Body of pancreas (tissue), 4 donors: ENCODE measurements at regions not wholly inside any gene's neighbourhood (a gene's known extent, or its start where the extent isn't known, plus 50 kb on each side); places are given as distances from the start of the nearest gene placed in this dataset.
"Not testable (repeated sequence)": the region's sequence is repeated elsewhere in the genome, so short reads cannot be mapped to it uniquely, and the experiment has no call there.

Source experiments
- ATAC-seq: fragments of 150-250 bp; one replicate; pipeline ENCODE4 v1.9.1; 2016
- DNase-seq, 4 donors: peaks; one replicate each; pipeline ENCODE4 v3.0.0-alpha.2; 2019
- H3K27ac ChIP-seq, 4 donors: fragments of 200-600 bp; sonication (generic); 1 replicate in 3 of 4; 2 replicates in 1 of 4; pipeline versions ENCODE4 v1.5.1 to v1.6.1; 2016 to 2019; ENCODE audit warnings: mild to moderate bottlenecking in 1 of 4, mixed read lengths in 1 of 4, moderate library complexity in 1 of 4
- H3K27me3 ChIP-seq, 2 donors: fragments of 200-600 bp; sonication (generic); one replicate each; pipeline ENCODE4 v1.6.0; 2016; ENCODE audit warnings: mild to moderate bottlenecking in 1 of 2
- H3K36me3 ChIP-seq, 2 donors: fragments of 200-600 bp; sonication (generic); replicated peaks in 1 of 2; 2 replicates each; pipeline ENCODE4 v1.5.1; 2016; ENCODE audit warnings: low read depth in 2 of 2; ENCODE audit not compliant: insufficient read depth in 1 of 2
- H3K4me1 ChIP-seq: fragments of 200-600 bp; sonication (generic); one replicate; pipeline ENCODE4 v1.6.0; 2016
- H3K4me3 ChIP-seq, 2 donors: fragments of 200-600 bp; sonication (generic); 1 replicate in 1 of 2; 2 replicates in 1 of 2; pipeline ENCODE4 v1.5.1; 2016 to 2019
- H3K9me3 ChIP-seq, 3 donors: fragments of 200-600 bp; sonication (generic); 1 replicate in 2 of 3; 2 replicates in 1 of 3; pipeline ENCODE4 v1.5.1; 2016
- POLR2A ChIP-seq, 3 donors: fragments of 450-650 bp; IDR thresholded peaks; one replicate each; pipeline ENCODE4 v1.6.1; 2016; ENCODE audit warnings: antibody characterized with exemption in 3 of 3, mild to moderate bottlenecking in 2 of 3
- WGBS, 2 donors: methylation state at CpG; one replicate each; pipeline ENCODE4 v1.1.5; 2017; 5-methylcytosine and 5-hydroxymethylcytosine counted together
- intact Hi-C: fragments of 100-400 bp; cut with DNase I; formaldehyde crosslinking; loops from one replicate; pipeline ENCODE4 v1.15.1; 2023
- TF ChIP-seq, protein P1 (sequence below), 7 experiments: fragments of 450-650 bp in 4 of 7; fragments of 200-600 bp in 3 of 7; sonication (generic) in 3 of 7; IDR thresholded peaks; one replicate each; pipeline ENCODE4 v1.5.1; 2016 to 2019; ENCODE audit warnings: antibody characterized with exemption in 7 of 7

DNA sequence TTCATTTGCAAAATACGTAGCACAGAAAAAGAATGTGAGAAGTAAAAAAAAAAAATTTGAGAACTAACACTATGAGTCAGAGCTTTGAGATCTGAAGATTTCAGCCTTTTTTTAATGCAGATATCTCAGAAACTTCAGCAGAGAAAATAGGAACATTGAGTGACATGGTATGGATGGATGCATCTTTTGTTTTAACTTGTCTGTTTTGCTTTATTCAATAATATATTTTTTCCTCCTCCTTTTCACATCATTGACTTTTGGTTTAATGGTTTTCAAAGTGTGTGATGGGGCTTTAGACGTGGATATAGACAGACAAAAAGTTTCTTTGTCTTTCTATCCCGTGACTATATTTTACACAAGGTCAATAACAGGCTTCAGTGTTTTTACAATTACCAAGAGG, 426.7 kb upstream of the FRG2C start:
- Histone ChIP-seq H3K27ac (no peak overlapping the region), H3K4me1 (no peaks in the 10 kb centered on the region), H3K36me3 (no peaks in the 10 kb centered on the region), H3K4me3 (no peak overlapping the region), H3K9me3 (no peaks in the 10 kb centered on the region), H3K27me3 (no peaks in the 10 kb centered on the region)
- 21 to 36% methylated on average over 3 of the region's 3 CpGs for WGBS, 2 donors
- DNase-seq (no peak), ATAC-seq (no peak)
- TF ChIP-seq POLR2A (IDR thresholded peaks at IDR 0.05): no peak
- TF ChIP-seq, protein P1, sequence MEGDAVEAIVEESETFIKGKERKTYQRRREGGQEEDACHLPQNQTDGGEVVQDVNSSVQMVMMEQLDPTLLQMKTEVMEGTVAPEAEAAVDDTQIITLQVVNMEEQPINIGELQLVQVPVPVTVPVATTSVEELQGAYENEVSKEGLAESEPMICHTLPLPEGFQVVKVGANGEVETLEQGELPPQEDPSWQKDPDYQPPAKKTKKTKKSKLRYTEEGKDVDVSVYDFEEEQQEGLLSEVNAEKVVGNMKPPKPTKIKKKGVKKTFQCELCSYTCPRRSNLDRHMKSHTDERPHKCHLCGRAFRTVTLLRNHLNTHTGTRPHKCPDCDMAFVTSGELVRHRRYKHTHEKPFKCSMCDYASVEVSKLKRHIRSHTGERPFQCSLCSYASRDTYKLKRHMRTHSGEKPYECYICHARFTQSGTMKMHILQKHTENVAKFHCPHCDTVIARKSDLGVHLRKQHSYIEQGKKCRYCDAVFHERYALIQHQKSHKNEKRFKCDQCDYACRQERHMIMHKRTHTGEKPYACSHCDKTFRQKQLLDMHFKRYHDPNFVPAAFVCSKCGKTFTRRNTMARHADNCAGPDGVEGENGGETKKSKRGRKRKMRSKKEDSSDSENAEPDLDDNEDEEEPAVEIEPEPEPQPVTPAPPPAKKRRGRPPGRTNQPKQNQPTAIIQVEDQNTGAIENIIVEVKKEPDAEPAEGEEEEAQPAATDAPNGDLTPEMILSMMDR (IDR thresholded peaks at IDR 0.05): no peak
- intact Hi-C loops: no loop called here

DNA sequence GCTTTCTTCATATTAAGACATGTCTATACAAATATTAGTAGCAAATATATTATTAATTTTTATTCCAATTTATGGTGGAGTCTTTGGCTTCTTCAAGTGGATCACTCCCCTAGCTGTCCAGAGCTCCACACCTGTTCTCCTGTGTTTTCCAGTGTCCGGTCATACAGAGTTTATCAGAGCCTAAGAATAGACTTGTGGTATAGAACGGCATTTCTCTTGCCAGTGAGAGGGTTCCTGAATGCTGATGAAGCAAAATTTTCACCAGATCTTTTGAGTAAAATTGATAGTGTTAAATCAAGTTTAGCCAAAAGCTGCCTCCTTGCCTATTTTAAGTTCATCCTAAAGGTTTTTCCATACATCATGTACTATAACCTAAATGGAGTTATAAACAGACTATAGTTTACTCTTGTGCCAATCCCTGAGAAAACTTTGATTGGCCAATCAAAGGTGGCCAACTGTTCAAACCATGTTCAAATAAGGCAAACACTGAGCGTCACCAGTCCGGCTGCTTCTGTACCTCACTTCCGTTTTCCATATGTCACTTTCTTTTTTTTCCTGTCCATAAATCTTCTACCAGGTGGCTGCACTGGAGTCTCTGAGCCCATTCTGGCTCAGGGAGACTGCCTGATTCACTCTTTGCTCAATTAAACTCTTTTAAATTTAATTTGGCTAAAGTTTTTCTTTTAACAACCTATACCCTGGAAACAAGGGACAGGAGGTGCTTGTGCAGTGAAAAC, 422.7 kb upstream of the FRG2C start:
- H3K9me3 ChIP-seq, H3K27me3 ChIP-seq, H3K36me3 ChIP-seq, H3K27ac ChIP-seq, H3K4me1 ChIP-seq, DNase-seq, H3K4me3 ChIP-seq, intact Hi-C loops, ATAC-seq: not testable (repeated sequence)
- WGBS, 2 donors: 18 to 35% methylated on average over 5 of the region's 5 CpGs

DNA sequence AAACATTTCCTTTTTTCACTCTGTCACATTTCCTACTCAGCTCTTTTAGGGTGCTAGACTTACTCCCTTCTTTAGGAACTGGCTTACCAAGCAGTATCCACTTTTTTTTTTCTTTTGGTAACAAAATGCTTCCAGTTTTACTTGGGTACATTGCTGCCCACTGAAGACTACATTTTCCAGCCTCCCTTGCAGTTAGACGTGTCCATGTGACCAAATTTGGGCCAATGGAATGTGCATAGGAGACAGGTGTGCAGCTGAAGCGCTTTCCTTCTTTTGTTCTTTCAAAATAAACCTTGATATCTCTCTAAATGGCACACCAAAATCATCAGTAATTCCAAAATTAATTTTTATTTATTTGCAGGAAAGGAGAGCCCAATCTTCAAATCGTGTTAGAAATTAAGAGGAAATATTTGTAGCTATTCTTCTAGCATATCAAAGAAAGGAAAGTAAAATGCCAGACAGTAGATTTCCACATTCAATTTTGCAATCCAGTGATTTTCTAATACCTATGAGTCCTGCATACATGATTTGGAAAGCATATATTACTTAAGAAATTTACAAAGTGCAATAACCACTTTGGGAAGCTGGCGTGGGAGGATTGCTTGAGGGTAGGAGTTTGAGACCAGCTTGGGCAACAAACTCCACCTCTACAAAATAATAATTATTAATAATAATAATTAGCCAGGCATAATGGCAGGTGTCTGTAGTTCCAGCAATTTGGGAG, 422.0 kb upstream of the FRG2C start:
- WGBS, 2 donors: 58 to 80% methylated on average over 4 of the region's 4 CpGs
- DNase-seq (no peak), ATAC-seq (no peak)
- Histone ChIP-seq H3K36me3 (no peaks in the 10 kb centered on the region), H3K4me1 (no peaks in the 10 kb centered on the region), H3K4me3 (no peak overlapping the region), H3K27me3 (no peaks in the 10 kb centered on the region), H3K9me3 (no peaks in the 10 kb centered on the region), H3K27ac (no peak overlapping the region)
- intact Hi-C loops: no loop called here
- TF ChIP-seq, protein P1 (IDR thresholded peaks at IDR 0.05): no peak
- no peak for TF ChIP-seq POLR2A (IDR thresholded peaks at IDR 0.05)

DNA sequence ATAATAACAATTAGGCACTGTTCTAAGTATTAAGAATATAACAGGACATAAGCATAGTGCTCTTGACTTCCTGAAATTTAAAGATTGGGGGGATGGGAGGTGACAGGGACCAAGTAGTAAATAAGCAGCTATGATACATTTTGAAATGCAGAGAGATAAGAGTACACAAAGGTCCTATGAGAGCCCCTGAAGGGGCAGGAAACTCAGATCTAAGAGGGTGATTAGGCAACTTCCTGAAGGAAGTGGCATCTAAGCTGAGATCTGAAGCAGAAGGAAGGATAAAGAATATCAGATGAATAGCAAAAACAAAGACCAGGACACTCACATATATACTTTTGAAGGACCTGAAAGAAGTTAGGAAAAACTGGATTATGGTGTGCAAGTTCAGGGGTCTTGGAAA, 415.2 kb upstream of the FRG2C start:
- no peaks in the 10 kb centered on the region for H3K9me3 ChIP-seq
- no peaks in the 10 kb centered on the region for H3K27me3 ChIP-seq
- H3K4me1 ChIP-seq: no peaks in the 10 kb centered on the region
- ATAC-seq (no peak), DNase-seq (no peak)
- intact Hi-C loops: no loop called here
- H3K27ac ChIP-seq: no peak overlapping the region
- no peak overlapping the region for H3K4me3 ChIP-seq
- H3K36me3 ChIP-seq: no peaks in the 10 kb centered on the region
- TF ChIP-seq, protein P1 (IDR thresholded peaks at IDR 0.05): no peak
- TF ChIP-seq POLR2A (IDR thresholded peaks at IDR 0.05): no peak

DNA sequence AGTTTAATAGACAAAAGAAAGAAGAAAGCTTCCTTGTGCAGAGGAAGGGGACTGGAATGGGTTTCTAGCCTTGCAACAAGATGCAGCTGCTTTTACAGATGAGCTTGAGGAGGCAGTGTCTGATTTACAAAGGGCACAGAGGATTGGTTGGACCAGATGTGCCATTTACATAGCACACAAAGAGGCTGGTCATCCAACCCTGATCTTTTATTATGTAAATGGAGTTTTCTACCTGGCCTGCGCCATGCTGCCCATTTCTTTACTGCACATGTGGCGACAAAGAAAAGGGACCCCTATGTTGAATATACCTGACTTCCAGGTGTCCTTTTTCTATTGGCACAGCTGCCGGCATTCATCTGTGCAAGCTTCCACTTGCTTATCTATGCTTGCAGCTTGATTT, 409.4 kb upstream of the FRG2C start:
- intact Hi-C loops: no loop called here
- no peaks in the 10 kb centered on the region for H3K4me1 ChIP-seq
- TF ChIP-seq, protein P1 (IDR thresholded peaks at IDR 0.05): no peak
- no peak for TF ChIP-seq POLR2A (IDR thresholded peaks at IDR 0.05)

More for the DNA sequence above, 409.4 kb upstream of the FRG2C start:
- Histone ChIP-seq H3K27ac (no peak overlapping the region), H3K4me3 (no peak overlapping the region), H3K9me3 (no peaks in the 10 kb centered on the region), H3K36me3 (no peaks in the 10 kb centered on the region), H3K27me3 (no peaks in the 10 kb centered on the region)
- ATAC-seq: no peak
- WGBS, 2 donors: 49 to 64% methylated on average over 3 of the region's 3 CpGs
- no peak for DNase-seq
